Naive thymus-derived CD4-positive, alpha-beta T cell (primary cell): ENCODE measurements at regions not wholly inside any gene's neighbourhood (a gene's known extent, or its start where the extent isn't known, plus 50 kb on each side); places are given as distances from the start of the nearest gene placed in this dataset.
"Not testable (repeated sequence)": the region's sequence is repeated elsewhere in the genome, so short reads cannot be mapped to it uniquely, and the experiment has no call there.

Experiments used
- ATAC-seq: fragments of 150-1000 bp; cut with Tn5 transposase; 2 replicates; pipeline ENCODE4 v1.10.0; 2021; ENCODE audit warnings: mild to moderate bottlenecking, moderate library complexity
- CTCF ChIA-PET: fragments of 350-600 bp; sonication (Branson Sonifier 250); formaldehyde crosslinking; loops from one replicate; lab custom pipeline; 2021; ENCODE audit warnings: antibody characterized with exemption; lab: Charles Lee
- POLR2A ChIA-PET: fragments of 350-600 bp; sonication (Branson Sonifier 250); formaldehyde crosslinking; loops from one replicate; lab custom pipeline; 2021; ENCODE audit warnings: antibody characterized with exemption, inconsistent platforms; lab: Charles Lee
- DNase-seq, 9 donors: peaks; one replicate each; pipeline versions ENCODE4 v3.0.0 to v3.0.0-alpha.2; 2020 to 2022; ENCODE audit warnings: mixed read lengths in 1 of 9
- H3K27ac ChIP-seq: one replicate; pipeline ENCODE4 v1.7.0; 2013; ENCODE audit warnings: mild to moderate bottlenecking, low read depth, low read length, moderate library complexity
- H3K27me3 ChIP-seq, 2 donors: one replicate each; pipeline ENCODE4 v1.7.0; 2013; ENCODE audit warnings: low read length in 2 of 2, mild to moderate bottlenecking in 2 of 2, moderate library complexity in 2 of 2; ENCODE audit not compliant: control insufficient read depth in 2 of 2, insufficient read depth in 2 of 2
- H3K36me3 ChIP-seq, 3 experiments: 1 replicate in 2 of 3; 2 replicates in 1 of 3; pipeline ENCODE4 v1.7.0; 2013; ENCODE audit warnings: low read length in 3 of 3, mild to moderate bottlenecking in 3 of 3, moderate library complexity in 1 of 3; ENCODE audit not compliant: insufficient read depth in 3 of 3, control insufficient read depth in 2 of 3
- H3K4me1 ChIP-seq, 2 donors: one replicate each; pipeline ENCODE4 v1.7.0; 2013; ENCODE audit warnings: low read length in 2 of 2, mild to moderate bottlenecking in 2 of 2, moderate library complexity in 1 of 2; ENCODE audit not compliant: control insufficient read depth in 2 of 2, insufficient read depth in 2 of 2
- H3K4me3 ChIP-seq: 2 replicates; pipeline ENCODE4 v1.7.0; 2013; ENCODE audit warnings: mild to moderate bottlenecking, low read length
- H3K9me3 ChIP-seq, 3 experiments: 1 replicate in 2 of 3; 2 replicates in 1 of 3; pipeline ENCODE4 v1.7.0; 2013; ENCODE audit warnings: low read length in 3 of 3; ENCODE audit not compliant: control insufficient read depth in 2 of 3
- H3K27ac Mint-ChIP-seq, 9 donors: one replicate each; pipeline ENCODE4 v1.8.0; 2020 to 2022; ENCODE audit warnings: mixed read lengths in 9 of 9, mild to moderate bottlenecking in 8 of 9, moderate library complexity in 5 of 9, inconsistent platforms in 2 of 9
- H3K27me3 Mint-ChIP-seq, 5 donors: one replicate each; pipeline ENCODE4 v1.8.0; 2021 to 2022; ENCODE audit warnings: mixed read lengths in 5 of 5, mild to moderate bottlenecking in 1 of 5
- H3K36me3 Mint-ChIP-seq, 5 donors: one replicate each; pipeline ENCODE4 v1.8.0; 2020 to 2022; ENCODE audit warnings: mixed read lengths in 5 of 5, mild to moderate bottlenecking in 3 of 5, inconsistent platforms in 1 of 5
- H3K4me1 Mint-ChIP-seq, 7 donors: one replicate each; pipeline ENCODE4 v1.8.0; 2020 to 2022; ENCODE audit warnings: mixed read lengths in 7 of 7, mild to moderate bottlenecking in 3 of 7, inconsistent platforms in 1 of 7
- H3K4me3 Mint-ChIP-seq, 10 donors: one replicate each; pipeline ENCODE4 v1.8.0; 2020 to 2022; ENCODE audit warnings: mild to moderate bottlenecking in 10 of 10, mixed read lengths in 10 of 10, moderate library complexity in 6 of 10, inconsistent platforms in 2 of 10
- H3K9me3 Mint-ChIP-seq, 11 donors: one replicate each; pipeline ENCODE4 v1.8.0; 2020 to 2022; ENCODE audit warnings: mixed read lengths in 11 of 11, mild to moderate bottlenecking in 4 of 11, inconsistent platforms in 1 of 11, moderate library complexity in 1 of 11
- intact Hi-C, 2 donors: fragments of 100-400 bp; cut with micrococcal nuclease; formaldehyde crosslinking; loops; one replicate each; pipeline ENCODE4 v1.15.1; 2023

GRCh38 chr6:85081102-85081501, 316.7 kb upstream of the TBX18 start:
- peaks cover 0 to 23% (median 5%) of the 10 kb centered on the region in 11 donors for H3K9me3 Mint-ChIP-seq
- POLR2A ChIA-PET, result no interaction called here
- intact Hi-C loops, result no loop called here
- Histone ChIP-seq H3K4me3 (no peak overlapping the region), H3K27me3 (no peaks in the 10 kb centered on the region), H3K9me3 (no peaks in the 10 kb centered on the region), H3K4me1 (no peaks in the 10 kb centered on the region), H3K27ac (no peak overlapping the region), H3K36me3 (no peaks in the 10 kb centered on the region)
- no peaks in the 10 kb centered on the region for H3K4me1 Mint-ChIP-seq
- DNase-seq (no peak), ATAC-seq (no peak)
- H3K4me3 Mint-ChIP-seq, result no peak overlapping the region
- no peak overlapping the region for H3K27ac Mint-ChIP-seq
- H3K27me3 Mint-ChIP-seq, result peaks cover 0 to 3% (median 0%) of the 10 kb centered on the region in 5 donors
- CTCF ChIA-PET, result no interaction called here
- no peaks in the 10 kb centered on the region for H3K36me3 Mint-ChIP-seq

DNA sequence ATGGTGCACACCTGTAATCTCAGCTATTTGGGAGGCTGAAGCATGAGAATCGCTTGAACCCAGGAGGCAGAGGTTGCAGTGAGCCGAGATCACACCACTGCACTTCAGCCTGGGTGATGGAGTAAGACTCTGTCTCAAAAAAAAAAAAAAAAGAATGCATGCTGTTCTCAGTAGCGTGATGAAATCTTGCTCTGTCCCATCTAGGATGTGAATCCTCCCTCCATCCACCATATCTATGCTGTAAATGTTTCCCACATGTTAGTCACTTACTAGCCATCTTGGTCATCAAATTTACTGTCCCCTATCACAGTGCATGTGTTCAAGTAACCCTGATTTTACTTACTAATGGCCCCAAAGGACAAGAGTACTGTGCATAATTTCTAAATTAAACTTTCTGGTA, 315.4 kb upstream of the TBX18 start:
- DNase-seq (no peak), ATAC-seq (no peak)
- Histone ChIP-seq H3K9me3 (no peaks in the 10 kb centered on the region), H3K27ac (no peak overlapping the region), H3K27me3 (no peaks in the 10 kb centered on the region), H3K4me3 (no peak overlapping the region), H3K4me1 (no peaks in the 10 kb centered on the region), H3K36me3 (no peaks in the 10 kb centered on the region)
- ChIA-PET POLR2A (no interaction called here), CTCF (no interaction called here)
- H3K36me3 Mint-ChIP-seq, result no peaks in the 10 kb centered on the region
- peaks cover 0 to 3% (median 0%) of the 10 kb centered on the region in 5 donors for H3K27me3 Mint-ChIP-seq
- intact Hi-C loops, result no loop called here
- no peak overlapping the region for H3K27ac Mint-ChIP-seq
- peaks cover 0 to 19% (median 4%) of the 10 kb centered on the region in 11 donors for H3K9me3 Mint-ChIP-seq
- H3K4me1 Mint-ChIP-seq, result no peaks in the 10 kb centered on the region
- H3K4me3 Mint-ChIP-seq, result no peak overlapping the region

- no peak overlapping the region for H3K4me3 Mint-ChIP-seq
Measured at GRCh38 chr6:85078058-85078457, 313.7 kb upstream of the TBX18 start.

DNA sequence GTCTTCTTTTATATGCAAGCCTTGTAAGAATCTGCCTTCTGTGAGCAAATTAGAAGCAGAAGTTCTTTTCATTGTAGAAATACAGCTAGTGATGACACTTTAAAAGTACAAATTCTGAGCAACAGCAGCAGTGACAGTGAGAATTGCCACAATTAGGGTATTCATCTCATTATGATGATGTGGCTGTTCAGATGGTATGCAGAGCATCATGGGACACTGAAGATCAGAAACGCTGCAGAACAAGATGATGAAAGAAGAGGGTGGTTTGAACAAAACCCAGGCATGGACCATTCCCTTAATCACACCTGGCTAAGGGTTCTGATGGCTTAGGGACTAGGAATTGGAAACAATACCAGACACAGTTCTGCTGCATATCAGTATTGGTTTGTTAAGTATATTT, 312.7 kb upstream of the TBX18 start:
- Mint-ChIP-seq H3K36me3 (no peaks in the 10 kb centered on the region), H3K4me1 (no peaks in the 10 kb centered on the region), H3K27ac (no peak overlapping the region), H3K9me3 (peaks cover 0 to 28% (median 2%) of the 10 kb centered on the region in 11 donors), H3K27me3 (peaks cover 0 to 3% (median 0%) of the 10 kb centered on the region in 5 donors), H3K4me3 (no peak overlapping the region)
- no peaks in the 10 kb centered on the region for H3K36me3 ChIP-seq
- no peak overlapping the region for H3K27ac ChIP-seq
- H3K4me3 ChIP-seq, result no peak overlapping the region
- CTCF ChIA-PET, result no interaction called here
- intact Hi-C loops, result no loop called here
- no peaks in the 10 kb centered on the region for H3K27me3 ChIP-seq
- H3K9me3 ChIP-seq, result no peaks in the 10 kb centered on the region
- POLR2A ChIA-PET, result no interaction called here
- ATAC-seq (no peak), DNase-seq (no peak)
- no peaks in the 10 kb centered on the region for H3K4me1 ChIP-seq

More at GRCh38 chr6:85078058-85078457, 313.7 kb upstream of the TBX18 start:
- no peak overlapping the region for H3K27ac ChIP-seq
- H3K4me3 ChIP-seq, result no peak overlapping the region
- Mint-ChIP-seq H3K27me3 (peaks cover 0 to 3% (median 0%) of the 10 kb centered on the region in 5 donors), H3K36me3 (no peaks in the 10 kb centered on the region), H3K4me1 (no peaks in the 10 kb centered on the region), H3K9me3 (peaks cover 0 to 20% (median 4%) of the 10 kb centered on the region in 11 donors), H3K27ac (no peak overlapping the region)
- H3K9me3 ChIP-seq, result no peaks in the 10 kb centered on the region
- no peaks in the 10 kb centered on the region for H3K27me3 ChIP-seq
- CTCF ChIA-PET, result no interaction called here
- no peaks in the 10 kb centered on the region for H3K4me1 ChIP-seq
- no peak for DNase-seq
- H3K36me3 ChIP-seq, result no peaks in the 10 kb centered on the region
- POLR2A ChIA-PET, result no interaction called here
- ATAC-seq, result no peak
- intact Hi-C loops, result no loop called here

- H3K36me3 Mint-ChIP-seq, CTCF ChIA-PET, ATAC-seq, POLR2A ChIA-PET, H3K36me3 ChIP-seq, H3K4me1 Mint-ChIP-seq, H3K27me3 Mint-ChIP-seq, H3K4me1 ChIP-seq, H3K27ac Mint-ChIP-seq, H3K4me3 Mint-ChIP-seq, H3K27ac ChIP-seq, intact Hi-C loops, H3K9me3 ChIP-seq, DNase-seq, H3K27me3 ChIP-seq, H3K4me3 ChIP-seq: not testable (repeated sequence)
- peaks cover 0 to 15% (median 3%) of the 10 kb centered on the region in 11 donors for H3K9me3 Mint-ChIP-seq
Measured at GRCh38 chr6:85071845-85072244, 307.4 kb upstream of the TBX18 start.

DNA sequence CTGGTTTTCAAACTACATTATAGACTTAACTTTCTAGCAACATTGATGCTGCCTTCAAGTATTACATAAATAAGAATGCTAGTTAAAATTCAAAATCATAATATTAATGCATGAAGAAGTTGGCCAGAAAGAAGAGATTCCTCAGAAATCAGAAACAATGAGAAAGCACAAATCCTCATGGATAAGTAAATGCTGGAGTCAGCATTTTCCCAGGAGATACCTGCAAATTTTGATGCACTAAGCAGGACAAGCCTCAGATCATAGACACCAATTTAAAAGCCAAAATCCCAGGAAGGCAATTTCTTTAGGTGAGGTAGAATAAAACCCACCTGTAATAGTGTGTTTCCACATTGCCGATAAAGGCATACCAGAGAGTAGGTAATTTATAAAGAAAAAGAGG, 305.2 kb upstream of the TBX18 start:
- POLR2A ChIA-PET, result no interaction called here
- H3K36me3 Mint-ChIP-seq, result no peaks in the 10 kb centered on the region

GRCh38 chr6:85068221-85068620, 303.8 kb upstream of the TBX18 start:
- ChIA-PET CTCF (no interaction called here), POLR2A (no interaction called here)
- Histone ChIP-seq H3K4me1 (no peaks in the 10 kb centered on the region), H3K27ac (no peak overlapping the region), H3K36me3 (no peaks in the 10 kb centered on the region), H3K27me3 (no peaks in the 10 kb centered on the region), H3K9me3 (no peaks in the 10 kb centered on the region), H3K4me3 (no peak overlapping the region)
- DNase-seq (no peak), ATAC-seq (no peak)
- H3K27ac Mint-ChIP-seq, result no peak overlapping the region
- no peaks in the 10 kb centered on the region for H3K36me3 Mint-ChIP-seq
- intact Hi-C loops, result no loop called here
- peaks cover 0 to 5% (median 0%) of the 10 kb centered on the region in 5 donors for H3K27me3 Mint-ChIP-seq
- peaks cover 0 to 2% (median 0%) of the 10 kb centered on the region in 7 donors for H3K4me1 Mint-ChIP-seq
- peaks cover 0 to 14% (median 3%) of the 10 kb centered on the region in 11 donors for H3K9me3 Mint-ChIP-seq
- H3K4me3 Mint-ChIP-seq, result no peak overlapping the region

More for the DNA sequence above, 305.2 kb upstream of the TBX18 start:
- DNase-seq (no peak), ATAC-seq (no peak)
- Mint-ChIP-seq H3K27ac (no peak overlapping the region), H3K9me3 (peaks cover 0 to 14% (median 2%) of the 10 kb centered on the region in 11 donors), H3K4me3 (no peak overlapping the region), H3K27me3 (no peaks in the 10 kb centered on the region), H3K4me1 (peaks cover 0 to 2% (median 0%) of the 10 kb centered on the region in 7 donors)
- CTCF ChIA-PET, result no interaction called here
- intact Hi-C loops, result no loop called here
- no peaks in the 10 kb centered on the region for H3K36me3 ChIP-seq
- H3K9me3 ChIP-seq, result no peaks in the 10 kb centered on the region
- H3K4me3 ChIP-seq, result no peak overlapping the region
- no peaks in the 10 kb centered on the region for H3K27me3 ChIP-seq
- no peak overlapping the region for H3K27ac ChIP-seq
- H3K4me1 ChIP-seq, result no peaks in the 10 kb centered on the region
